ENCODE measurements at regions not wholly inside any gene's neighbourhood (a gene's known extent, or its start where the extent isn't known, plus 50 kb on each side); places are given as distances from the start of the nearest gene placed in this dataset.

GRCh38 chr2:138104071-138104470, 139.8 kb downstream of the HNMT start:
- Histone ChIP-seq H3K36me3 (ENCODE audit: control insufficient read depth in 1 of 2, insufficient read depth in 2 of 2, low read depth in 1 of 2, low read length in 2 of 2) (no peaks in the 10 kb centered on the region), H2BK5ac (ENCODE audit: low read depth, low read length, poor library complexity, severe bottlenecking) (no peak overlapping the region), H4K8ac (ENCODE audit: low read length) (no peak overlapping the region), H3K14ac (ENCODE audit: low read length in 2 of 2) (no peak overlapping the region), H3K27ac (ENCODE audit: low read length, poor library complexity, severe bottlenecking) (no peak overlapping the region), H2BK15ac (ENCODE audit: low read depth, poor library complexity, severe bottlenecking) (no peak overlapping the region), H2BK120ac (ENCODE audit: low read depth, low read length) (no peak overlapping the region), H3K4me1 (ENCODE audit: control insufficient read depth, insufficient read depth, low read depth, low read length) (no peaks in the 10 kb centered on the region), H4K91ac (ENCODE audit: low read length) (no peak overlapping the region), H3K9me3 (ENCODE audit: control insufficient read depth, low read length) (no peaks in the 10 kb centered on the region), H3K4me2 (ENCODE audit: low read length, poor library complexity, severe bottlenecking) (no peak overlapping the region), H3K4me3 (ENCODE audit: insufficient read depth in 1 of 2, low read depth in 1 of 2, low read length in 2 of 2) (no peak overlapping the region), H2AFZ (ENCODE audit: low read depth, low read length) (no peak overlapping the region), H3K18ac (ENCODE audit: low read depth in 1 of 2, low read length in 2 of 2) (no peak overlapping the region), H2AK5ac (ENCODE audit: low read length, severe bottlenecking) (no peak overlapping the region), H3K4ac (ENCODE audit: low read depth in 1 of 2, low read length in 2 of 2) (no peak overlapping the region), H3K27me3 (ENCODE audit: control insufficient read depth in 1 of 2, insufficient read depth in 1 of 2, low read length in 2 of 2) (no peaks in the 10 kb centered on the region), H2BK12ac (ENCODE audit: low read length in 2 of 2) (no peak overlapping the region), H3K9ac (ENCODE audit: low read length) (no peak overlapping the region), H3K23ac (ENCODE audit: low read length in 2 of 2) (no peak overlapping the region), H3K79me1 (replicated peaks; ENCODE audit: low read length, poor library complexity, severe bottlenecking) (no peaks in the 10 kb centered on the region)
- no peak for DNase-seq
- WGBS, result no CpG with 5 or more reads among the region's 1 CpG

GRCh38 chr2:138105358-138105757, 141.1 kb downstream of the HNMT start:
- DNase-seq, result no peak
- Histone ChIP-seq H4K8ac (ENCODE audit: low read length) (no peak overlapping the region), H4K91ac (ENCODE audit: low read length) (no peak overlapping the region), H3K14ac (ENCODE audit: low read length in 2 of 2) (no peak overlapping the region), H3K36me3 (ENCODE audit: control insufficient read depth in 1 of 2, insufficient read depth in 2 of 2, low read depth in 1 of 2, low read length in 2 of 2) (no peaks in the 10 kb centered on the region), H2AFZ (ENCODE audit: low read depth, low read length) (no peak overlapping the region), H2BK15ac (ENCODE audit: low read depth, poor library complexity, severe bottlenecking) (no peak overlapping the region), H2BK12ac (ENCODE audit: low read length in 2 of 2) (no peak overlapping the region), H3K27ac (ENCODE audit: low read length, poor library complexity, severe bottlenecking) (no peak overlapping the region), H2AK5ac (ENCODE audit: low read length, severe bottlenecking) (no peak overlapping the region), H2BK5ac (ENCODE audit: low read depth, low read length, poor library complexity, severe bottlenecking) (no peak overlapping the region), H3K4me2 (ENCODE audit: low read length, poor library complexity, severe bottlenecking) (no peak overlapping the region), H3K4ac (ENCODE audit: low read depth in 1 of 2, low read length in 2 of 2) (no peak overlapping the region), H3K9me3 (ENCODE audit: control insufficient read depth, low read length) (no peaks in the 10 kb centered on the region), H3K27me3 (ENCODE audit: control insufficient read depth in 1 of 2, insufficient read depth in 1 of 2, low read length in 2 of 2) (no peaks in the 10 kb centered on the region), H3K9ac (ENCODE audit: low read length) (no peak overlapping the region), H2BK120ac (ENCODE audit: low read depth, low read length) (no peak overlapping the region), H3K4me3 (ENCODE audit: insufficient read depth in 1 of 2, low read depth in 1 of 2, low read length in 2 of 2) (no peak overlapping the region), H3K23ac (ENCODE audit: low read length in 2 of 2) (no peak overlapping the region), H3K4me1 (ENCODE audit: control insufficient read depth, insufficient read depth, low read depth, low read length) (no peaks in the 10 kb centered on the region), H3K18ac (ENCODE audit: low read depth in 1 of 2, low read length in 2 of 2) (no peak overlapping the region), H3K79me1 (replicated peaks; ENCODE audit: low read length, poor library complexity, severe bottlenecking) (no peaks in the 10 kb centered on the region)
- 79% methylated on average over 1 of the region's 1 CpG for WGBS

GRCh38 chr2:138106606-138107005, 142.3 kb downstream of the HNMT start:
- Histone ChIP-seq H3K4me1 (ENCODE audit: control insufficient read depth, insufficient read depth, low read depth, low read length) (no peaks in the 10 kb centered on the region), H3K4me3 (ENCODE audit: insufficient read depth in 1 of 2, low read depth in 1 of 2, low read length in 2 of 2) (no peak overlapping the region), H3K9ac (ENCODE audit: low read length) (no peak overlapping the region), H3K4ac (ENCODE audit: low read depth in 1 of 2, low read length in 2 of 2) (no peak overlapping the region), H2BK120ac (ENCODE audit: low read depth, low read length) (no peak overlapping the region), H3K27me3 (ENCODE audit: control insufficient read depth in 1 of 2, insufficient read depth in 1 of 2, low read length in 2 of 2) (no peaks in the 10 kb centered on the region), H3K27ac (ENCODE audit: low read length, poor library complexity, severe bottlenecking) (no peak overlapping the region), H4K8ac (ENCODE audit: low read length) (no peak overlapping the region), H2AFZ (ENCODE audit: low read depth, low read length) (no peak overlapping the region), H3K18ac (ENCODE audit: low read depth in 1 of 2, low read length in 2 of 2) (no peak overlapping the region), H2BK5ac (ENCODE audit: low read depth, low read length, poor library complexity, severe bottlenecking) (no peak overlapping the region), H2BK12ac (ENCODE audit: low read length in 2 of 2) (no peak overlapping the region), H3K4me2 (ENCODE audit: low read length, poor library complexity, severe bottlenecking) (no peak overlapping the region), H3K23ac (ENCODE audit: low read length in 2 of 2) (no peak overlapping the region), H3K14ac (ENCODE audit: low read length in 2 of 2) (no peak overlapping the region), H2BK15ac (ENCODE audit: low read depth, poor library complexity, severe bottlenecking) (no peak overlapping the region), H4K91ac (ENCODE audit: low read length) (no peak overlapping the region), H3K79me1 (replicated peaks; ENCODE audit: low read length, poor library complexity, severe bottlenecking) (no peaks in the 10 kb centered on the region), H3K36me3 (ENCODE audit: control insufficient read depth in 1 of 2, insufficient read depth in 2 of 2, low read depth in 1 of 2, low read length in 2 of 2) (no peaks in the 10 kb centered on the region), H3K9me3 (ENCODE audit: control insufficient read depth, low read length) (peaks cover 2% of the 10 kb centered on the region), H2AK5ac (ENCODE audit: low read length, severe bottlenecking) (no peak overlapping the region)
- no peak for DNase-seq
- WGBS, result no CpG with 5 or more reads among the region's 1 CpG

DNA sequence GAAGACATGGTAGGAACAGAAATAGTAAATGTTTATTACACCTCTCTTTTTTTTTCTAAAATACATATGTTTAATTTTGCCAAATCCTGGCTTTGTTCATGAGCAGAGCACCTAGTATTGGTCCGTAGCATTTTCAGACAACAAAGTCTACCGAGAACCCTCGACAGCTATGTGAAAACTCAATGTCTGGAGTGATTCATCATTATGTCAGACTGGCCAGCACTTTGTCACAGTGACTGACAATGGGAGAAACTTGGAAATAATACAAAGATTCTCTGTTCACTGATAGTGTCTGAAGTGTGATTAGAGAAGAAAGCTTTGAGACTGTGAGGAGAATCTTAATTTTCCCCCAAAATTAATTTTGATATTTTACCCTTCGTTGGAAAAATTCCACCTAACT, 143.0 kb downstream of the HNMT start:
- no peak overlapping the region for H3K4ac ChIP-seq (ENCODE audit: low read depth in 1 of 2, low read length in 2 of 2)
- H3K27ac ChIP-seq (ENCODE audit: low read length, poor library complexity, severe bottlenecking), result no peak overlapping the region
- H3K14ac ChIP-seq (ENCODE audit: low read length in 2 of 2), result no peak overlapping the region
- no peaks in the 10 kb centered on the region for H3K4me1 ChIP-seq (ENCODE audit: control insufficient read depth, insufficient read depth, low read depth, low read length)
- H4K91ac ChIP-seq (ENCODE audit: low read length), result no peak overlapping the region
- H2BK5ac ChIP-seq (ENCODE audit: low read depth, low read length, poor library complexity, severe bottlenecking), result no peak overlapping the region
- 52% methylated on average over 3 of the region's 4 CpGs for WGBS
- H2AK5ac ChIP-seq (ENCODE audit: low read length, severe bottlenecking), result no peak overlapping the region
- no peak overlapping the region for H2AFZ ChIP-seq (ENCODE audit: low read depth, low read length)
- H3K18ac ChIP-seq (ENCODE audit: low read depth in 1 of 2, low read length in 2 of 2), result no peak overlapping the region
- DNase-seq, result no peak
- no peak overlapping the region for H3K4me3 ChIP-seq (ENCODE audit: insufficient read depth in 1 of 2, low read depth in 1 of 2, low read length in 2 of 2)
- no peak overlapping the region for H4K8ac ChIP-seq (ENCODE audit: low read length)
- no peaks in the 10 kb centered on the region for H3K36me3 ChIP-seq (ENCODE audit: control insufficient read depth in 1 of 2, insufficient read depth in 2 of 2, low read depth in 1 of 2, low read length in 2 of 2)
- no peaks in the 10 kb centered on the region for H3K79me1 ChIP-seq (replicated peaks; ENCODE audit: low read length, poor library complexity, severe bottlenecking)
- no peak overlapping the region for H3K23ac ChIP-seq (ENCODE audit: low read length in 2 of 2)
- no peak overlapping the region for H3K4me2 ChIP-seq (ENCODE audit: low read length, poor library complexity, severe bottlenecking)
- peaks cover 9% of the 10 kb centered on the region for H3K9me3 ChIP-seq (ENCODE audit: control insufficient read depth, low read length)
- H3K27me3 ChIP-seq (ENCODE audit: control insufficient read depth in 1 of 2, insufficient read depth in 1 of 2, low read length in 2 of 2), result no peaks in the 10 kb centered on the region
- no peak overlapping the region for H3K9ac ChIP-seq (ENCODE audit: low read length)
- no peak overlapping the region for H2BK120ac ChIP-seq (ENCODE audit: low read depth, low read length)
- no peak overlapping the region for H2BK12ac ChIP-seq (ENCODE audit: low read length in 2 of 2)
- no peak overlapping the region for H2BK15ac ChIP-seq (ENCODE audit: low read depth, poor library complexity, severe bottlenecking)

Measured in mesenchymal stem cell (in vitro differentiated cells and primary cell).